Cardiac fibroblast (primary cell): ENCODE measurements at regions not wholly inside any gene's neighbourhood (a gene's known extent, or its start where the extent isn't known, plus 50 kb on each side); places are given as distances from the start of the nearest gene placed in this dataset.
"Not testable (repeated sequence)": the region's sequence is repeated elsewhere in the genome, so short reads cannot be mapped to it uniquely, and the experiment has no call there.

ENCODE experiments used
- DNase-seq, 2 donors: peaks; one replicate each; pipeline versions ENCODE4 v3.0.0 to v3.0.0-alpha.2; 2010; ENCODE audit warnings: low read depth in 2 of 2
- H3K4me3 ChIP-seq, 2 donors: replicated peaks in 1 of 2; 1 replicate in 1 of 2; 2 replicates in 1 of 2; pipeline ENCODE4 v1.5.1; 2011; ENCODE audit warnings: low read depth in 2 of 2, low read length in 2 of 2, mild to moderate bottlenecking in 2 of 2, moderate library complexity in 1 of 2
- TF ChIP-seq, protein P1 (sequence below): IDR thresholded peaks from one replicate; pipeline ENCODE4 v1.5.1; 2011; ENCODE audit warnings: low read depth, mild to moderate bottlenecking, low read length, inconsistent platforms

GRCh38 chr2:222760301-222760897 is 88.9 kb downstream of the MOGAT1 start:
- H3K4me3 ChIP-seq: no peak overlapping the region
- TF ChIP-seq, protein P1, sequence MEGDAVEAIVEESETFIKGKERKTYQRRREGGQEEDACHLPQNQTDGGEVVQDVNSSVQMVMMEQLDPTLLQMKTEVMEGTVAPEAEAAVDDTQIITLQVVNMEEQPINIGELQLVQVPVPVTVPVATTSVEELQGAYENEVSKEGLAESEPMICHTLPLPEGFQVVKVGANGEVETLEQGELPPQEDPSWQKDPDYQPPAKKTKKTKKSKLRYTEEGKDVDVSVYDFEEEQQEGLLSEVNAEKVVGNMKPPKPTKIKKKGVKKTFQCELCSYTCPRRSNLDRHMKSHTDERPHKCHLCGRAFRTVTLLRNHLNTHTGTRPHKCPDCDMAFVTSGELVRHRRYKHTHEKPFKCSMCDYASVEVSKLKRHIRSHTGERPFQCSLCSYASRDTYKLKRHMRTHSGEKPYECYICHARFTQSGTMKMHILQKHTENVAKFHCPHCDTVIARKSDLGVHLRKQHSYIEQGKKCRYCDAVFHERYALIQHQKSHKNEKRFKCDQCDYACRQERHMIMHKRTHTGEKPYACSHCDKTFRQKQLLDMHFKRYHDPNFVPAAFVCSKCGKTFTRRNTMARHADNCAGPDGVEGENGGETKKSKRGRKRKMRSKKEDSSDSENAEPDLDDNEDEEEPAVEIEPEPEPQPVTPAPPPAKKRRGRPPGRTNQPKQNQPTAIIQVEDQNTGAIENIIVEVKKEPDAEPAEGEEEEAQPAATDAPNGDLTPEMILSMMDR: no peak
- no peak for DNase-seq

- DNase-seq: no peak
- no peak overlapping the region for H3K4me3 ChIP-seq
- TF ChIP-seq, protein P1: no peak
Measured at GRCh38 chr2:222761888-222762287, 90.4 kb downstream of the MOGAT1 start.

GRCh38 chr2:222762342-222762741 is 90.9 kb downstream of the MOGAT1 start:
- H3K4me3 ChIP-seq: no peak overlapping the region
- TF ChIP-seq, protein P1: no peak
- no peak for DNase-seq

- not testable (repeated sequence) for DNase-seq, H3K4me3 ChIP-seq
Measured at GRCh38 chr2:222765883-222766282, 94.4 kb downstream of the MOGAT1 start.

GRCh38 chr2:222768019-222768418 is 92.8 kb upstream of the ACSL3 start:
- H3K4me3 ChIP-seq, DNase-seq: not testable (repeated sequence)

GRCh38 chr2:222769446-222769845 is 91.4 kb upstream of the ACSL3 start:
- H3K4me3 ChIP-seq: no peak overlapping the region
- DNase-seq: no peak
- TF ChIP-seq, protein P1: no peak

DNA sequence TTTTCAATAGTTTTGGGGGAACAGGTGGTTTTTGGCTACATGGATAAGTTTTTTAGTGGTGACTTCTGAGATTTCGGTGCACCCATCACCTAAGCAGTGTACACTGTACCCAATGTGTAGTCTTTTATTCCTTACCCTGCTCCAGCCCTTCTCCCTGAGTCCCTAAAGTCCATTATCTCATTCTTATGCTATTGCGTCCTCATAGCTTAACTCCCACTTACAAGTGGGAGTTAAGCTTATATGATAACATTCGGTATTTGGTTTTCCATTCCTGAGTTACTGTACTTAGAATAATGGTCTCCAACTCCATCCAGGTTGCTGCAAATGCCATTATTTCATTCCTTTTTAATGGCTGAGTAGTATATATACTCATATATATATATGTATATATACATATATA is 90.9 kb upstream of the ACSL3 start:
- TF ChIP-seq, protein P1: no peak
- H3K4me3 ChIP-seq: no peak overlapping the region
- peak in 1 of 2 donors; percentile 19 for DNase-seq

DNA sequence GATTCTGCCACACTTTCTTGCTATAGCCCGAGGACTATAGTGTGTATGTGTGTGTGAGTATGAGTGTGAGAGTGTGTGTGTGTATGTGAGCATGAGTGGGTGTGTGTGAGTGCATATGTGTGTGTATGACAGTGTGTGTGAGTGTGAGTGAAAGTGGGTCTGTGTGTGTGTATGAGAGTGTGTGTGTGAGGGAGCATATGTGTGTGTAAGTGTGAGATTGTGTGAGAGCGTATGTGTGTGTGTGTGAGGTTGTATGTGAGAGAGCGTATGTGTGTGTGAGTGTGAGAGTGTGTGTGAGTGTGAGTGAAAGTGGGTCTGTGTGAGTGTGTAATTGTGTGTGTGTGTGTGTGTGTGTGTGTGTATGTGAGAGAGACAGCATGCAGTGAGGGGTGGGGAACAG is 89.0 kb upstream of the ACSL3 start:
- no peak overlapping the region for H3K4me3 ChIP-seq
- no peak for DNase-seq
- TF ChIP-seq, protein P1: no peak
